Vagina (tissue), 2 donors: ENCODE measurements at regions not wholly inside any gene's neighbourhood (a gene's known extent, or its start where the extent isn't known, plus 50 kb on each side); places are given as distances from the start of the nearest gene placed in this dataset.

Experiments
- CTCF ChIP-seq, 3 experiments: fragments of 450-650 bp in 2 of 3; fragments of 200-600 bp in 1 of 3; sonication (generic) in 1 of 3; IDR thresholded peaks; one replicate each; pipeline ENCODE4 v1.5.1; 2017 to 2019; ENCODE audit warnings: antibody characterized with exemption in 3 of 3, mild to moderate bottlenecking in 2 of 3, moderate library complexity in 2 of 3
- POLR2A ChIP-seq, 2 donors: fragments of 450-650 bp; IDR thresholded peaks; one replicate each; pipeline ENCODE4 v1.6.1; 2017; ENCODE audit warnings: antibody characterized with exemption in 2 of 2, mild to moderate bottlenecking in 2 of 2, moderate library complexity in 2 of 2
- POLR2AphosphoS5 ChIP-seq, 2 donors: sonication (generic); formaldehyde crosslinking; IDR thresholded peaks; one replicate each; pipeline ENCODE4 v1.9.0; 2017; ENCODE audit warnings: antibody characterized with exemption in 2 of 2, mild to moderate bottlenecking in 2 of 2, low read depth in 1 of 2; ENCODE audit not compliant: insufficient read depth in 1 of 2

GRCh38 chr3:188083011-188083410, 70.9 kb upstream of the LPP start:
- TF ChIP-seq CTCF (IDR thresholded peaks at IDR 0.05), result no peak
- TF ChIP-seq POLR2A (IDR thresholded peaks at IDR 0.05), result no peak
- no peak for TF ChIP-seq POLR2AphosphoS5 (IDR thresholded peaks at IDR 0.05; ENCODE audit: insufficient read depth in 1 of 2, low read depth in 1 of 2)
